ENCODE measurements at regions not wholly inside any gene's neighbourhood (a gene's known extent, or its start where the extent isn't known, plus 50 kb on each side); places are given as distances from the start of the nearest gene placed in this dataset.

GRCh38 chr12:97222391-97222790 lies 240.2 kb upstream of the RMST start:
- TF ChIP-seq POLR2AphosphoS5 (IDR thresholded peaks at IDR 0.05; ENCODE audit: borderline replicate concordance, low read depth, low read length) (no peak), EZH2 (IDR thresholded peaks at IDR 0.05) (no peak)

Measured in SK-N-MC (cell line).